DOHH2 (cell line): ENCODE measurements at regions not wholly inside any gene's neighbourhood (a gene's known extent, or its start where the extent isn't known, plus 50 kb on each side); places are given as distances from the start of the nearest gene placed in this dataset.

Experiments used
- EZH2phosphoT487 ChIP-seq: fragments of 200-600 bp; sonication (generic); IDR thresholded peaks from 2 replicates; pipeline ENCODE4 v1.6.1; 2017; ENCODE audit warnings: borderline replicate concordance, mild to moderate bottlenecking, antibody characterized with exemption, low read length, moderate library complexity, mixed read lengths
- TF ChIP-seq, protein P1 (sequence below): fragments of 200-600 bp; sonication (generic); IDR thresholded peaks from one replicate; pipeline ENCODE4 v1.5.1; 2014; ENCODE audit warnings: antibody characterized with exemption, mild to moderate bottlenecking, low read depth, low read length; ENCODE audit not compliant: poor library complexity, severe bottlenecking

DNA sequence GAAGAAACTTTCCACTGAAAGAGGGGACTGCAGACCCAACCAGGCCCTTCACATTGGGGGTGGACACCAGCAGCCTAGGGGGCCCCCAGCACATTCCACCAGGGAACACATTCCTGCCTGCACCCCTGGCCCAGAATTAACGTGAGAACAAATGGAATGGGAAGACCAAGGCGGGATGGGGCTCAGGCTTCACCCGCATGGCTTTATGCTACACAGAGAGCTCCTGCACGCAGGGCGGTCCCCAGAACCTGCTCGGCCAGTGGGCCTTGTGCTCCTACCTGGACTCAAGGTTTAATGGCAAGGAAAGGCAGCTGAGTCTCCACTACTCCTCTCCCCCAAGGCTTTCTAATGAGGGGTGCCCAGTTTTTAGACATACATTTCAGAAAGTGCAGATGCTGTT is 146.3 kb upstream of the GPR26 start:
- TF ChIP-seq, protein P1, sequence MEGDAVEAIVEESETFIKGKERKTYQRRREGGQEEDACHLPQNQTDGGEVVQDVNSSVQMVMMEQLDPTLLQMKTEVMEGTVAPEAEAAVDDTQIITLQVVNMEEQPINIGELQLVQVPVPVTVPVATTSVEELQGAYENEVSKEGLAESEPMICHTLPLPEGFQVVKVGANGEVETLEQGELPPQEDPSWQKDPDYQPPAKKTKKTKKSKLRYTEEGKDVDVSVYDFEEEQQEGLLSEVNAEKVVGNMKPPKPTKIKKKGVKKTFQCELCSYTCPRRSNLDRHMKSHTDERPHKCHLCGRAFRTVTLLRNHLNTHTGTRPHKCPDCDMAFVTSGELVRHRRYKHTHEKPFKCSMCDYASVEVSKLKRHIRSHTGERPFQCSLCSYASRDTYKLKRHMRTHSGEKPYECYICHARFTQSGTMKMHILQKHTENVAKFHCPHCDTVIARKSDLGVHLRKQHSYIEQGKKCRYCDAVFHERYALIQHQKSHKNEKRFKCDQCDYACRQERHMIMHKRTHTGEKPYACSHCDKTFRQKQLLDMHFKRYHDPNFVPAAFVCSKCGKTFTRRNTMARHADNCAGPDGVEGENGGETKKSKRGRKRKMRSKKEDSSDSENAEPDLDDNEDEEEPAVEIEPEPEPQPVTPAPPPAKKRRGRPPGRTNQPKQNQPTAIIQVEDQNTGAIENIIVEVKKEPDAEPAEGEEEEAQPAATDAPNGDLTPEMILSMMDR = no peak
- no peak for TF ChIP-seq EZH2phosphoT487
